ENCODE measurements at regions not wholly inside any gene's neighbourhood (a gene's known extent, or its start where the extent isn't known, plus 50 kb on each side); places are given as distances from the start of the nearest gene placed in this dataset.

DNA sequence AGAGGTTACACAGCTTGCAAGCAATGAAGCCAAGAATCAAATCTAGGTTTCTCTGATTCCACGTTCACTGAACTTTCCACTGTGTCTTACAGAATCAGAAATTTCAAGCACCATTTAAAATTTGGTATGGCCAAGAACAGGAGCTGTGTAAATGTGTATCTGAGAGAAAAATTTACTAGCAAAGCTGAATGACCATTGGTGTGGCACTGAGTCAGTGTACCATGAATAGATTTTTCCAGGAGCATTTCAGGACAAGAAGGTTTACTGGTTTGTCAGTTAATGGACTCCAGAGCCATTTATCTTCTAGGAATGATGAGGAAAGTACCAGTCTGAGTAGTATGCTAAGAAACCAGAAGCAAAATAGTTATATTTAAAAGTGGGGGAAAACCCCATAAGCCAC is 269.4 kb upstream of the FAT3 start:
- H3K4me3 ChIP-seq (ENCODE audit: low read length in 3 of 3), result no peak overlapping the region
- H3K27me3 ChIP-seq (ENCODE audit: control insufficient read depth in 3 of 3, insufficient read depth in 3 of 3, low read length in 3 of 3), result no peaks in the 10 kb centered on the region
- no peaks in the 10 kb centered on the region for H3K36me3 ChIP-seq (ENCODE audit: control insufficient read depth in 3 of 3, insufficient read depth in 3 of 3, low read length in 3 of 3)
- no peaks in the 10 kb centered on the region for H3K4me1 ChIP-seq (ENCODE audit: control insufficient read depth in 3 of 3, insufficient read depth in 3 of 3, low read length in 3 of 3)
- no peak overlapping the region for H3K9ac ChIP-seq (ENCODE audit: low read depth in 1 of 3, low read length in 3 of 3)
- H3K27ac ChIP-seq (ENCODE audit: low read depth, low read length), result no peak overlapping the region
- peaks cover 0 to 4% (median 4%) of the 10 kb centered on the region in 3 donors for H3K9me3 ChIP-seq (ENCODE audit: control insufficient read depth in 3 of 3, low read length in 3 of 3)

DNA sequence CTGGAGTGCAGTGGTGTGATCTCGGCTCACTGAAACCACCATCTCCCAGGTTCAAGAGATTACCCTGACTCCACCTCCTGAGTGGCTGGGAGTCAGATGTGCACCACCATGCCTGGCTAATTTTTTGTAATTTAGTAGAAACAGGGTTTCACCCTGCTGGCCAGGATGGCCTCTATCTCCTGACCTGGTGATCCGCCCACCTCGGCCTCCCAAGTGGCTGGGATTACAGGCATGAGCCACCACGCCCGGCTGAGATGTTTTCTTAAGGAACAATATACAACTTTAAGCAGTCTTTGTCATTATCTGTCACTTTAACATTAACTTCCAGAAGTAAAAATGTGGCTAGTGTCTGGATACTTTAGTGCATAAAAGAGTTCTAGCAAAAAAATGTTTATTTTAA is 272.6 kb upstream of the FAT3 start:
- H3K4me3 ChIP-seq (ENCODE audit: low read length in 3 of 3), result no peak overlapping the region
- H3K4me1 ChIP-seq (ENCODE audit: control insufficient read depth in 3 of 3, insufficient read depth in 3 of 3, low read length in 3 of 3), result peaks cover 0 to 8% (median 0%) of the 10 kb centered on the region in 3 donors
- H3K9me3 ChIP-seq (ENCODE audit: control insufficient read depth in 3 of 3, low read length in 3 of 3), result peaks cover 0 to 4% (median 0%) of the 10 kb centered on the region in 3 donors
- H3K9ac ChIP-seq (ENCODE audit: low read depth in 1 of 3, low read length in 3 of 3), result no peak overlapping the region
- H3K27me3 ChIP-seq (ENCODE audit: control insufficient read depth in 3 of 3, insufficient read depth in 3 of 3, low read length in 3 of 3), result no peaks in the 10 kb centered on the region
- H3K36me3 ChIP-seq (ENCODE audit: control insufficient read depth in 3 of 3, insufficient read depth in 3 of 3, low read length in 3 of 3), result no peaks in the 10 kb centered on the region
- H3K27ac ChIP-seq (ENCODE audit: low read depth, low read length), result no peak overlapping the region

DNA sequence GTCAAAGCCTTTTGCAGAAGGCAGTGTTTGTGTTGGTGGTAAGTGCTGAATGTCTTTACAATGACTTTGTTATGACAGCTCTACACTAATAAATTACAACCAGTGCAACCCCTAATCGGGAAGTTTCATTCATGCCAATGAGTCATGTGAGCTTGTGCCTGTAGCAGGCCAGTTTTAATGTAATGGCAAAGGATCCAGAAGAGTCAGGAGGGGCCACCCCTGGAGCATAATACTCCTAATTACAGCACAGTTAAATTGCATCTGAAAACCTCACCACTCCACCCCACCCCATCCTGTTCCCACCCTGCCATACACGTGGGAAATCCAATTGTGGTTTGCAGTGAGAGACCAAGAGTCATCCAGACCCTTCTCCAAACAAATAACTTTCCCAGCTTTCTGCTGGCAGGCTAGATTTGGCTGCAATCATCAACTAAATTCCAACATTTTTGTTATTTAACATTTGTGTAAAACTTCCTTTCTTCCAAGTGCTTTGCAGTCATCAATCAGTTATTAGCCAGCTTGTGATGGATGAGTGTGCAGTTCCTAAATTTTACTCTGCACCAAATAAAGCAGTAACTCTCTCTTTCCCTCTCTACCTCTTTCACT is 277.3 kb upstream of the FAT3 start:
- Histone ChIP-seq H3K27ac (ENCODE audit: low read depth, low read length) (no peak overlapping the region), H3K36me3 (ENCODE audit: control insufficient read depth in 3 of 3, insufficient read depth in 3 of 3, low read length in 3 of 3) (no peaks in the 10 kb centered on the region), H3K9me3 (ENCODE audit: control insufficient read depth in 3 of 3, low read length in 3 of 3) (no peaks in the 10 kb centered on the region), H3K4me1 (ENCODE audit: control insufficient read depth in 3 of 3, insufficient read depth in 3 of 3, low read length in 3 of 3) (peaks cover 0 to 11% (median 0%) of the 10 kb centered on the region in 3 donors), H3K27me3 (ENCODE audit: control insufficient read depth in 3 of 3, insufficient read depth in 3 of 3, low read length in 3 of 3) (no peaks in the 10 kb centered on the region), H3K9ac (ENCODE audit: low read depth in 1 of 3, low read length in 3 of 3) (no peak overlapping the region), H3K4me3 (ENCODE audit: low read length in 3 of 3) (no peak overlapping the region)

DNA sequence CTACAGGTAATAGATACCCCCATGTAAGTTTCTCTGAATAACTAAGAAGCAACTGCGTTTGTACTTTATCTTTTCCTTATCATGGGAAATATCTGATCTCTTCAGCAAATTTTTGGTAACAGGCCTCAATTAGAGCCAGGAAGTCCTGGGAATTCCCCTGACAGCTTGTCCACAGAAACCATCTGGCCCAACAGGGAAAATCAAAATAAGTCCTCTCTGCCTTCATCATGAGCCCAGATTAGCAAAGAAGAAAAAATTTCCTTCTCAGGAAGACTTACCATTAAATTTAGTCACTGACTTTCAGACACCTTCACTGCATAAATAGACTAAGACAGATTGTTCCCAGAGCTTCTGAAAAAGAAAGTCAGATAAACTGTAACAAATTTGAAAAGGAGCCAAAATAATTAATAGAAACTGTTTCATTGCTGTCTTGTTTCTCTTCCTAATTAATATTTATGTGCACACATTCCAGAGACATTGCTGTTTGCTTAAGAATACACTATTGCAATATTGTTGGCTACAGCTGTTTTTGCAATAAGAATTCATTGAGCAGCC is 278.1 kb upstream of the FAT3 start:
- H3K9ac ChIP-seq (ENCODE audit: low read depth in 1 of 3, low read length in 3 of 3), result no peak overlapping the region
- H3K27me3 ChIP-seq (ENCODE audit: control insufficient read depth in 3 of 3, insufficient read depth in 3 of 3, low read length in 3 of 3), result no peaks in the 10 kb centered on the region
- H3K27ac ChIP-seq (ENCODE audit: low read depth, low read length), result no peak overlapping the region
- peaks cover 0 to 11% (median 0%) of the 10 kb centered on the region in 3 donors for H3K4me1 ChIP-seq (ENCODE audit: control insufficient read depth in 3 of 3, insufficient read depth in 3 of 3, low read length in 3 of 3)
- H3K36me3 ChIP-seq (ENCODE audit: control insufficient read depth in 3 of 3, insufficient read depth in 3 of 3, low read length in 3 of 3), result no peaks in the 10 kb centered on the region
- no peak overlapping the region for H3K4me3 ChIP-seq (ENCODE audit: low read length in 3 of 3)
- no peaks in the 10 kb centered on the region for H3K9me3 ChIP-seq (ENCODE audit: control insufficient read depth in 3 of 3, low read length in 3 of 3)

DNA sequence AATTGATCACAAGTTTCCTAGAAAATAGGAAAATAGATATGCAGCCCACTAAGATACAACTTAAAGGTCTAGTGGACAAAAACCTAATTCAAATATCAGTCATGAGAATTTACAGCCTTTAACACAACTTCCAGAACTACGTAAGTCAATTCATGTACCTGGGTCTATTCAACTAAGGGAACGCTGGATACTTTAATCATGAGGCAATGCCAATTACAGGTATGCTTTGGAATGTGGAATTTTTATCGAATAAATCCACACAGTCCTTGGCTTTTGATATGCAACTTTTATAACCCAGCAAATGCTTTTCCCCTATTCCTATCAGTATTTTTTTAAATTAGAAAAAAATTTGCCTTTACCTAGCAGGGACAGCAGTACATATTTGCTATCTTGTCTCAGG is 289.5 kb upstream of the FAT3 start:
- no peaks in the 10 kb centered on the region for H3K4me1 ChIP-seq (ENCODE audit: control insufficient read depth in 3 of 3, insufficient read depth in 3 of 3, low read length in 3 of 3)

DNA sequence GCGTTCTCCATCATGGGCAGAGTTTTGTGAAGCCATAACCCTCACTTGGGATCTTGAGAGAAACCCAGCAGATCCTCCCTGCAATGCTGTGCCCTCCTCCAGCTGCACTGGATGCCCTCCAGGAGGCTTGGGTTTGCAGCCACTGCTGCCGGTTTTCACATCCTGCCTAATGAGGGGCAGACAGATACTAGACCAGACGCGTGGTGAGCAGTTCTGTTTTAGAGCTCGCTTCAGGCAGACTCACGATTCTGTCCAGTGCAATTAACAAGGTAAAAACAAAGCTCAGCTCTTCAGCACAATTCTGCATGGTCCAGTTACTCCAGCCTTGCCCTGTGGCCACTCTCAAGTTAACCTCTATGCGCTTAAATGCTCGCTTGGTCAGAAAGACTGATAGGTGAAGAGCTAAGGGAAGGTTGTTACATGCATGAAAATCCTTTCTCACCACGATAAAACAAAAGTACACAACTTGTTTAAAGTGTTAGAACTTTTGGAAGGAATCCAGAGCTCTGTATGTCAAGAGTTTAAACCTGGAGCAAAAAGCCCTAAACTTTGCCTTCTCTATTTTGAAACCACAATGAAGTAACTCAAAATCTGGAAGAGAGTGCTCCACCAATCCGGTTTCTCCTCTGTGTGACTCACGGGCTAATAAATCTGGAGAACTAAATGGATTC is 292.3 kb upstream of the FAT3 start:
- H3K4me1 ChIP-seq (ENCODE audit: control insufficient read depth in 3 of 3, insufficient read depth in 3 of 3, low read length in 3 of 3), result no peaks in the 10 kb centered on the region
- no peaks in the 10 kb centered on the region for H3K36me3 ChIP-seq (ENCODE audit: control insufficient read depth in 3 of 3, insufficient read depth in 3 of 3, low read length in 3 of 3)
- H3K4me3 ChIP-seq (ENCODE audit: low read length in 3 of 3), result no peak overlapping the region
- no peak overlapping the region for H3K9ac ChIP-seq (ENCODE audit: low read depth in 1 of 3, low read length in 3 of 3)
- H3K27me3 ChIP-seq (ENCODE audit: control insufficient read depth in 3 of 3, insufficient read depth in 3 of 3, low read length in 3 of 3), result no peaks in the 10 kb centered on the region
- H3K9me3 ChIP-seq (ENCODE audit: control insufficient read depth in 3 of 3, low read length in 3 of 3), result no peaks in the 10 kb centered on the region
- no peak overlapping the region for H3K27ac ChIP-seq (ENCODE audit: low read depth, low read length)

More for the DNA sequence above, 289.5 kb upstream of the FAT3 start:
- H3K27me3 ChIP-seq (ENCODE audit: control insufficient read depth in 3 of 3, insufficient read depth in 3 of 3, low read length in 3 of 3), result no peaks in the 10 kb centered on the region
- no peaks in the 10 kb centered on the region for H3K36me3 ChIP-seq (ENCODE audit: control insufficient read depth in 3 of 3, insufficient read depth in 3 of 3, low read length in 3 of 3)
- no peak overlapping the region for H3K4me3 ChIP-seq (ENCODE audit: low read length in 3 of 3)
- no peak overlapping the region for H3K27ac ChIP-seq (ENCODE audit: low read depth, low read length)
- no peaks in the 10 kb centered on the region for H3K9me3 ChIP-seq (ENCODE audit: control insufficient read depth in 3 of 3, low read length in 3 of 3)
- H3K9ac ChIP-seq (ENCODE audit: low read depth in 1 of 3, low read length in 3 of 3), result no peak overlapping the region

DNA sequence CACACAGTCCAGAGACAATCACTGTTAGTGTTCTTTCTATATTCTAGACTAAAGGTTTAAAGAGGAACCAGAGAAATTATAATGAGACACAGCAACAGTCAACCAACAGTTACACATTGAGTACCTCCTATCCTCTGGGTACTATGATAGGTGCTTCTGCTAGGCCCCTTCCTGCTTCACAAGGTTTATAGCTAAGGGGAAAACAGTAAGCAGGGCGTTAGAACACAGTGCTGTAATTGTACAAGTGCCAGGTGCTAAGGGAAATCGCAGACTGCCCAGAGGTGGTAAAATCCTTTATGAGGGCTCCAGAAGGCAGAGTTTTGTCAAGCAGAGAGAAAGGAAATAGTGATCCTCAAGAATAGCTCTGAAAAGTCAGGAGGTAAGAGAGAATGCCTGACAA is 297.2 kb upstream of the FAT3 start:
- Histone ChIP-seq H3K9ac (ENCODE audit: low read depth in 1 of 3, low read length in 3 of 3) (no peak overlapping the region), H3K27ac (ENCODE audit: low read depth, low read length) (no peak overlapping the region), H3K9me3 (ENCODE audit: control insufficient read depth in 3 of 3, low read length in 3 of 3) (no peaks in the 10 kb centered on the region), H3K4me1 (ENCODE audit: control insufficient read depth in 3 of 3, insufficient read depth in 3 of 3, low read length in 3 of 3) (no peaks in the 10 kb centered on the region), H3K27me3 (ENCODE audit: control insufficient read depth in 3 of 3, insufficient read depth in 3 of 3, low read length in 3 of 3) (no peaks in the 10 kb centered on the region), H3K4me3 (ENCODE audit: low read length in 3 of 3) (no peak overlapping the region), H3K36me3 (ENCODE audit: control insufficient read depth in 3 of 3, insufficient read depth in 3 of 3, low read length in 3 of 3) (no peaks in the 10 kb centered on the region)

DNA sequence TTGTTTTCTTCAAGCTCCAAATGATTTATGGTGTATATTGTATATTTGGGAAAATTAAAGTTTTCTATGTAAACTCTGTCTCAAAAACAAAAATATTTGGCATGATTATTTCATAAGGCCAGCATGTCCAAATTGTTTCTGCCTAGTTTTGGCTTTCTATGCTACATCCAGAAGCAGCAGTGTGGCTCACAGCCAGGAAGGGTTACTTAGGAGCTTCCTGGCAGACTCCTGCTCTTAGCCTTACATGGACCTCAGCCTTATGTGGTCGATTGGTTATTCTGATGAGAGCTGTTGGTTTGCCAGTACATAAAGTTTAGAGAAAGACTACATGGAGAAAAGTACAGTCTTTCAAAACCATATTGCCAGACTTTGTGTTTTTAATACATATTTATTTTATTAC is 297.7 kb upstream of the FAT3 start:
- H3K36me3 ChIP-seq (ENCODE audit: control insufficient read depth in 3 of 3, insufficient read depth in 3 of 3, low read length in 3 of 3), result no peaks in the 10 kb centered on the region
- H3K4me1 ChIP-seq (ENCODE audit: control insufficient read depth in 3 of 3, insufficient read depth in 3 of 3, low read length in 3 of 3), result no peaks in the 10 kb centered on the region
- no peak overlapping the region for H3K4me3 ChIP-seq (ENCODE audit: low read length in 3 of 3)
- no peaks in the 10 kb centered on the region for H3K27me3 ChIP-seq (ENCODE audit: control insufficient read depth in 3 of 3, insufficient read depth in 3 of 3, low read length in 3 of 3)
- peaks cover 0 to 2% (median 0%) of the 10 kb centered on the region in 3 donors for H3K9me3 ChIP-seq (ENCODE audit: control insufficient read depth in 3 of 3, low read length in 3 of 3)
- no peak overlapping the region for H3K27ac ChIP-seq (ENCODE audit: low read depth, low read length)
- no peak overlapping the region for H3K9ac ChIP-seq (ENCODE audit: low read depth in 1 of 3, low read length in 3 of 3)

DNA sequence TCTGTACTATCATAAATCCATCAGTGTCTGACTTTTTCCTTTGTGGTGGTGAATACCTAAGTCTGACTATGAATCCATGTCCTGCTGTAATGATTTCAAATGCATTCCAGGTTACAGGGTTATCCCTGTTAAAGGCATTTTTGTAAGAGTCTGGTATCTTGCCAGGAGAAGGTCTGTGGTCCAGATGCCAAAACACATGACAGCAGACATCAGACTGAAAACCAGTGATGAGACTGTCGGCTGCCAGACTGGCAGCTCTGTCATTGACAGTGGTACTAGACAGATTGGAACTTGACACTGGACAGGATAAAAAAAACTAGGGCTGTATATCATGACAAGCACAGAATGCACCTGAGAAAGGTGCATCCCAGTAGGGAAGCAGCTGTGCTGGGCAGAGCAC is 301.8 kb upstream of the FAT3 start:
- H3K27me3 ChIP-seq (ENCODE audit: control insufficient read depth in 3 of 3, insufficient read depth in 3 of 3, low read length in 3 of 3), result no peaks in the 10 kb centered on the region
- H3K9ac ChIP-seq (ENCODE audit: low read depth in 1 of 3, low read length in 3 of 3), result no peak overlapping the region
- peaks cover 0 to 2% (median 0%) of the 10 kb centered on the region in 3 donors for H3K9me3 ChIP-seq (ENCODE audit: control insufficient read depth in 3 of 3, low read length in 3 of 3)
- no peak overlapping the region for H3K4me3 ChIP-seq (ENCODE audit: low read length in 3 of 3)
- no peaks in the 10 kb centered on the region for H3K36me3 ChIP-seq (ENCODE audit: control insufficient read depth in 3 of 3, insufficient read depth in 3 of 3, low read length in 3 of 3)
- H3K27ac ChIP-seq (ENCODE audit: low read depth, low read length), result no peak overlapping the region
- no peaks in the 10 kb centered on the region for H3K4me1 ChIP-seq (ENCODE audit: control insufficient read depth in 3 of 3, insufficient read depth in 3 of 3, low read length in 3 of 3)

DNA sequence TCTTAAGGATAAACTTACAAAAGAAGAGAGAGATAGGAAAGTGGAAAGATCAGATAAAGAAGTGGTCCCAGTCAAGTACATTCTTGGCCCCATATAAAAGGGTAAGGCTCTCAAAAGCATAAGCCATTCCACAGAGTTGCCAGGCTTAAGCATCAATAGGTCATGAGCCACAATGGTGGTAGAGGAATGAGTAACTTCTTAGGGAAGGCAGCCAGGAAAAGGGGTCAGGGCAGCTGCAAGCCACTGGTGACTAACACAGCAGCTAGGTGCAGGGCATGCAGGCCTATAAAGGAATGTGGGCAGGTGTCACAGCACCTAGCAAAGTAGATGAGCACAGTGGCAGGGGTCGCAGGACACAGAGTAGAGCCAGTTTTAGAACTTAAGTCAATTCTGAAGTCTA is 302.6 kb upstream of the FAT3 start:
- H3K9me3 ChIP-seq (ENCODE audit: control insufficient read depth in 3 of 3, low read length in 3 of 3), result peaks cover 0 to 2% (median 0%) of the 10 kb centered on the region in 3 donors
- H3K36me3 ChIP-seq (ENCODE audit: control insufficient read depth in 3 of 3, insufficient read depth in 3 of 3, low read length in 3 of 3), result no peaks in the 10 kb centered on the region
- no peak overlapping the region for H3K4me3 ChIP-seq (ENCODE audit: low read length in 3 of 3)

More for the DNA sequence above, 302.6 kb upstream of the FAT3 start:
- Histone ChIP-seq H3K4me1 (ENCODE audit: control insufficient read depth in 3 of 3, insufficient read depth in 3 of 3, low read length in 3 of 3) (no peaks in the 10 kb centered on the region), H3K27me3 (ENCODE audit: control insufficient read depth in 3 of 3, insufficient read depth in 3 of 3, low read length in 3 of 3) (no peaks in the 10 kb centered on the region), H3K27ac (ENCODE audit: low read depth, low read length) (no peak overlapping the region), H3K9ac (ENCODE audit: low read depth in 1 of 3, low read length in 3 of 3) (no peak overlapping the region)

Measured in skeletal muscle tissue (tissue), 3 donors.